Uterus (tissue), 2 donors: ENCODE measurements at regions not wholly inside any gene's neighbourhood (a gene's known extent, or its start where the extent isn't known, plus 50 kb on each side); places are given as distances from the start of the nearest gene placed in this dataset.

Experiments
- CTCF ChIP-seq, 4 experiments: fragments of 200-600 bp in 2 of 4; fragments of 450-650 bp in 2 of 4; sonication (generic) in 2 of 4; IDR thresholded peaks; one replicate each; pipeline ENCODE4 v1.5.1; 2016 to 2019; ENCODE audit warnings: antibody characterized with exemption in 4 of 4, mild to moderate bottlenecking in 2 of 4, moderate library complexity in 1 of 4
- POLR2A ChIP-seq, 2 donors: fragments of 450-650 bp; IDR thresholded peaks; one replicate each; pipeline ENCODE4 v1.6.1; 2016; ENCODE audit warnings: antibody characterized with exemption in 2 of 2, mild to moderate bottlenecking in 1 of 2, moderate library complexity in 1 of 2

GRCh38 chr12:19967001-19967400 is 401.3 kb upstream of the PDE3A start:
- TF ChIP-seq POLR2A (IDR thresholded peaks at IDR 0.05) (no peak), CTCF (IDR thresholded peaks at IDR 0.05) (no peak)
